Raji (cell line): ENCODE measurements at regions not wholly inside any gene's neighbourhood (a gene's known extent, or its start where the extent isn't known, plus 50 kb on each side); places are given as distances from the start of the nearest gene placed in this dataset.

Experiments used
- POLR2A ChIP-seq: IDR thresholded peaks from 2 replicates; pipeline ENCODE4 v1.6.1; 2011; ENCODE audit warnings: low read depth, low read length, control low read depth; ENCODE audit not compliant: insufficient read depth

- no peak for TF ChIP-seq POLR2A
These were observed 122.6 kb upstream of the XPO1 start for GRCh38 chr2:61660511-61661388.

- no peak for TF ChIP-seq POLR2A
These were observed 121.0 kb upstream of the XPO1 start for GRCh38 chr2:61658841-61659780.

- no peak for TF ChIP-seq POLR2A
These were observed 110.9 kb upstream of the XPO1 start for GRCh38 chr2:61649021-61649420.

- TF ChIP-seq POLR2A: no peak
These were observed 108.9 kb upstream of the XPO1 start for GRCh38 chr2:61647044-61647443.

GRCh38 chr2:61645911-61646310, 107.8 kb upstream of the XPO1 start:
- TF ChIP-seq POLR2A: no peak

GRCh38 chr2:61640406-61640805, 102.2 kb upstream of the XPO1 start:
- TF ChIP-seq POLR2A: no peak

GRCh38 chr2:61639721-61640120, 101.6 kb upstream of the XPO1 start:
- no peak for TF ChIP-seq POLR2A

GRCh38 chr2:61636686-61637085, 98.5 kb upstream of the XPO1 start:
- no peak for TF ChIP-seq POLR2A

- no peak for TF ChIP-seq POLR2A
These were observed 96.4 kb upstream of the XPO1 start for GRCh38 chr2:61634512-61634911.

GRCh38 chr2:61633250-61633649, 95.1 kb upstream of the XPO1 start:
- TF ChIP-seq POLR2A: no peak

GRCh38 chr2:61632276-61633169, 94.4 kb upstream of the XPO1 start:
- no peak for TF ChIP-seq POLR2A

GRCh38 chr2:61631321-61631720, 93.2 kb upstream of the XPO1 start:
- no peak for TF ChIP-seq POLR2A

- no peak for TF ChIP-seq POLR2A
These were observed 88.7 kb upstream of the XPO1 start for GRCh38 chr2:61626827-61627226.

GRCh38 chr2:61623747-61624146, 85.6 kb upstream of the XPO1 start:
- no peak for TF ChIP-seq POLR2A
